H1 (cell line): ENCODE measurements at regions not wholly inside any gene's neighbourhood (a gene's known extent, or its start where the extent isn't known, plus 50 kb on each side); places are given as distances from the start of the nearest gene placed in this dataset.

Experiments
- CTCF ChIA-PET: fragments of 300-600 bp; sonication (Branson Sonifier 250); formaldehyde crosslinking; loops from one replicate; lab custom pipeline; 2021; ENCODE audit not compliant: partially characterized antibody; lab: Charles Lee
- POLR2A ChIA-PET: fragments of 300-600 bp; sonication (Branson Sonifier 250); formaldehyde crosslinking; loops from one replicate; lab custom pipeline; 2021; ENCODE audit warnings: inconsistent platforms; ENCODE audit not compliant: partially characterized antibody; lab: Charles Lee
- DNase-seq, 2 experiments: peaks; one replicate each; pipeline versions ENCODE4 v3.0.0 to v3.0.0-alpha.2; 2010 to 2022; ENCODE audit warnings: low spot score in 2 of 2, low read depth in 1 of 2, mixed read lengths in 1 of 2
- FAIRE-seq: peaks from 2 replicates; lab custom pipeline; 2011; peaks lifted over from hg19 to GRCh38; lab: Jason Lieb, UNC
- H2AFZ ChIP-seq: 2 replicates; pipeline ENCODE4 v1.8.1; 2012; ENCODE audit warnings: low read length, inconsistent platforms
- H2AK5ac ChIP-seq: 2 replicates; pipeline ENCODE4 v1.6.1; 2013; ENCODE audit warnings: low read depth, low read length
- H2BK120ac ChIP-seq: replicated peaks from 2 replicates; pipeline ENCODE3; 2013; ENCODE audit warnings: low read depth, low read length, inconsistent platforms
- H2BK12ac ChIP-seq: 2 replicates; pipeline ENCODE4 v1.6.1; 2013; ENCODE audit warnings: low read depth, low read length
- H2BK15ac ChIP-seq: 2 replicates; pipeline ENCODE4 v1.6.1; 2013; ENCODE audit warnings: low read length
- H2BK20ac ChIP-seq: 2 replicates; pipeline ENCODE4 v1.6.1; 2013; ENCODE audit warnings: low read length
- H2BK5ac ChIP-seq: 2 replicates; pipeline ENCODE4 v1.6.1; 2013; ENCODE audit warnings: low read depth, low read length
- H3K14ac ChIP-seq: 2 replicates; pipeline ENCODE4 v1.6.1; 2013; ENCODE audit warnings: inconsistent platforms; ENCODE audit not compliant: insufficient read length
- H3K18ac ChIP-seq: 2 replicates; pipeline ENCODE4 v1.6.1; 2013; ENCODE audit warnings: low read length; ENCODE audit errors: extremely low read depth
- H3K23ac ChIP-seq: 2 replicates; pipeline ENCODE4 v1.6.1; 2013; ENCODE audit warnings: inconsistent platforms; ENCODE audit not compliant: insufficient read length
- H3K23me2 ChIP-seq: 2 replicates; pipeline ENCODE4 v1.6.1; 2013; ENCODE audit warnings: low read depth, low read length
- H3K27ac ChIP-seq: 2 replicates; pipeline ENCODE4 v1.6.1; 2011; ENCODE audit warnings: low read depth, low read length, inconsistent platforms
- H3K27me3 ChIP-seq, 4 experiments: replicated peaks in 1 of 4; 1 replicate in 1 of 4; 2 replicates in 3 of 4; pipeline versions ENCODE4 v1.6.1 to v1.8.1; 2011 to 2013; ENCODE audit warnings: low read length in 3 of 4, mild to moderate bottlenecking in 3 of 4, inconsistent platforms in 2 of 4, mixed read lengths in 2 of 4, moderate library complexity in 1 of 4; ENCODE audit not compliant: control insufficient read depth in 3 of 4, insufficient read depth in 3 of 4; ENCODE audit errors: extremely low read depth in 1 of 4
- H3K36me3 ChIP-seq, 4 experiments: 2 replicates each; pipeline versions ENCODE4 v1.6.1 to v1.8.1; 2011 to 2013; ENCODE audit warnings: mild to moderate bottlenecking in 4 of 4, low read length in 3 of 4, moderate library complexity in 2 of 4, control low read depth in 1 of 4, inconsistent platforms in 1 of 4; ENCODE audit not compliant: insufficient read depth in 4 of 4, control insufficient read depth in 2 of 4
- H3K4ac ChIP-seq: replicated peaks from 2 replicates; pipeline ENCODE3; 2013; ENCODE audit warnings: low read length, low read depth, mixed read lengths, inconsistent platforms; ENCODE audit not compliant: insufficient read length
- H3K4me1 ChIP-seq, 4 experiments: replicated peaks in 1 of 4; 1 replicate in 1 of 4; 2 replicates in 3 of 4; pipeline versions ENCODE4 v1.6.1 to v1.8.1; 2011 to 2013; ENCODE audit warnings: low read length in 3 of 4, inconsistent platforms in 2 of 4, mixed read lengths in 1 of 4; ENCODE audit not compliant: insufficient read depth in 4 of 4, control insufficient read depth in 3 of 4
- H3K4me2 ChIP-seq, 2 experiments: 2 replicates each; pipeline versions ENCODE4 v1.6.1 to v1.8.1; 2011 to 2013; ENCODE audit warnings: low read depth in 2 of 2, low read length in 2 of 2, control low read depth in 1 of 2, inconsistent platforms in 1 of 2, mild to moderate bottlenecking in 1 of 2; ENCODE audit not compliant: insufficient read depth in 1 of 2
- H3K4me3 ChIP-seq, 4 experiments: fragments of 200-600, 300-600 bp in 1 of 4; sonication (generic), shearing (Covaris generic), sonication (Bioruptor Twin) in 1 of 4; 2 replicates each; pipeline versions ENCODE4 v1.5.1 to v1.8.1; 2011 to 2016; ENCODE audit warnings: low read length in 4 of 4, low read depth in 3 of 4, control low read depth in 2 of 4, inconsistent platforms in 2 of 4, mild to moderate bottlenecking in 2 of 4, mixed read lengths in 1 of 4, moderate library complexity in 1 of 4; ENCODE audit not compliant: insufficient read depth in 2 of 4; ENCODE audit errors: extremely low read depth in 1 of 4
- H3K56ac ChIP-seq: replicated peaks from 2 replicates; pipeline ENCODE3; 2013; ENCODE audit warnings: low read depth, mild to moderate bottlenecking, mixed read lengths, low read length, inconsistent platforms; ENCODE audit not compliant: insufficient read length
- H3K79me1 ChIP-seq: 2 replicates; pipeline ENCODE4 v1.6.1; 2013; ENCODE audit warnings: low read depth, low read length, control low read depth
- H3K79me2 ChIP-seq, 2 experiments: 2 replicates each; pipeline versions ENCODE4 v1.6.1 to v1.8.1; 2012 to 2013; ENCODE audit warnings: low read length in 2 of 2, mild to moderate bottlenecking in 2 of 2, inconsistent platforms in 1 of 2; ENCODE audit not compliant: insufficient read depth in 2 of 2, control insufficient read depth in 1 of 2
- H3K9ac ChIP-seq, 4 experiments: replicated peaks in 1 of 4; 1 replicate in 1 of 4; 2 replicates in 3 of 4; pipeline versions ENCODE4 v1.6.1 to v1.8.1; 2011 to 2013; ENCODE audit warnings: low read depth in 3 of 4, low read length in 3 of 4, control low read depth in 2 of 4, mild to moderate bottlenecking in 2 of 4, moderate library complexity in 2 of 4, inconsistent platforms in 1 of 4; ENCODE audit errors: extremely low read depth in 1 of 4
- H3K9me3 ChIP-seq, 2 experiments: 2 replicates each; pipeline versions ENCODE4 v1.6.1 to v1.8.1; 2012 to 2013; ENCODE audit warnings: mild to moderate bottlenecking in 2 of 2, moderate library complexity in 2 of 2, control low read depth in 1 of 2, inconsistent platforms in 1 of 2, low read depth in 1 of 2, low read length in 1 of 2, mixed read lengths in 1 of 2; ENCODE audit not compliant: insufficient read depth in 2 of 2
- H4K20me1 ChIP-seq, 2 experiments: replicated peaks in 1 of 2; 2 replicates each; pipeline versions ENCODE3 to v1.8.1; 2011 to 2013; ENCODE audit warnings: inconsistent platforms in 2 of 2, low read length in 2 of 2, mild to moderate bottlenecking in 1 of 2; ENCODE audit not compliant: insufficient read depth in 2 of 2, control insufficient read depth in 1 of 2
- H4K5ac ChIP-seq: 2 replicates; pipeline ENCODE4 v1.6.1; 2013; ENCODE audit warnings: low read length, low read depth, mixed read lengths, inconsistent platforms; ENCODE audit not compliant: insufficient read length
- H4K8ac ChIP-seq: 2 replicates; pipeline ENCODE4 v1.8.0; 2013; ENCODE audit warnings: mild to moderate bottlenecking, moderate library complexity, low read length, inconsistent platforms; ENCODE audit not compliant: insufficient read depth; ENCODE audit errors: extremely low read depth
- H4K91ac ChIP-seq: replicated peaks from 2 replicates; pipeline ENCODE3; 2013; ENCODE audit warnings: low read length, mixed read lengths, inconsistent platforms; ENCODE audit not compliant: insufficient read length
- CHD2 ChIP-seq: IDR thresholded peaks from 2 replicates; pipeline ENCODE4 v1.6.1; 2012; ENCODE audit warnings: low read length, improper control_type of control experiment
- CTCF ChIP-seq, 3 experiments: IDR thresholded peaks; 1 replicate in 2 of 3; 2 replicates in 1 of 3; pipeline versions ENCODE4 v1.5.1 to v1.6.1; 2011; ENCODE audit warnings: low read length in 3 of 3, mild to moderate bottlenecking in 3 of 3, inconsistent platforms in 2 of 3, low read depth in 1 of 3, moderate library complexity in 1 of 3; ENCODE audit not compliant: insufficient read depth in 1 of 3; ENCODE audit errors: control extremely low read depth in 1 of 3
- GTF2F1 ChIP-seq: IDR thresholded peaks from 2 replicates; pipeline ENCODE4 v1.6.1; 2012; ENCODE audit warnings: low read depth, low read length, improper control_type of control experiment, borderline replicate concordance
- JUN ChIP-seq: IDR thresholded peaks from 2 replicates; pipeline ENCODE4 v1.6.1; 2011; ENCODE audit warnings: low read depth, mild to moderate bottlenecking, improper control_type of control experiment, low read length
- MAFK ChIP-seq: IDR thresholded peaks from 2 replicates; pipeline ENCODE4 v1.6.1; 2012; ENCODE audit warnings: low read depth, mild to moderate bottlenecking, improper control_type of control experiment, low read length
- RAD21 ChIP-seq, 2 experiments: IDR thresholded peaks in 1 of 2; conservative IDR thresholded peaks in 1 of 2; 2 replicates each; pipeline ENCODE4 v1.6.1; 2011; ENCODE audit warnings: low read depth in 2 of 2, low read length in 2 of 2, improper control_type of control experiment in 1 of 2, inconsistent platforms in 1 of 2, mild to moderate bottlenecking in 1 of 2, moderate library complexity in 1 of 2
- RXRA ChIP-seq: IDR thresholded peaks from 2 replicates; pipeline ENCODE4 v1.6.1; 2011; ENCODE audit warnings: low read depth, mild to moderate bottlenecking, low read length, moderate library complexity; ENCODE audit not compliant: insufficient read depth
- SAP30 ChIP-seq: fragments of 300-600 bp; sonication (generic); IDR thresholded peaks from 2 replicates; pipeline ENCODE4 v1.7.1; 2012; ENCODE audit warnings: low read length, moderate library complexity, mild to moderate bottlenecking, inconsistent platforms; ENCODE audit not compliant: insufficient read depth, insufficient replicate concordance
- YY1 ChIP-seq: IDR thresholded peaks from 2 replicates; pipeline ENCODE4 v1.6.1; 2011; ENCODE audit warnings: low read depth, mild to moderate bottlenecking, low read length
- WGBS, 2 experiments: shearing (Covaris generic) in 1 of 2; methylation state at CpG; one replicate each; pipeline versions ENCODE4 v1.1.6 to v1.1.7; 2013 to 2015; ENCODE audit warnings: low lambda C conversion rate in 2 of 2, mixed read lengths in 2 of 2, inconsistent platforms in 1 of 2, low coverage in 1 of 2, missing lambda C conversion rate in 1 of 2; ENCODE audit not compliant: insufficient replicate concordance in 2 of 2, insufficient coverage in 1 of 2, insufficient read length in 1 of 2; ENCODE audit errors: extremely low coverage in 1 of 2, missing lambda C conversion rate in 1 of 2; 5-methylcytosine and 5-hydroxymethylcytosine counted together
- TF ChIP-seq, protein P1 (sequence below): IDR thresholded peaks from 2 replicates; pipeline ENCODE4 v1.6.1; 2012; ENCODE audit warnings: inconsistent platforms
- TF ChIP-seq, protein P2 (sequence below): IDR thresholded peaks from 2 replicates; pipeline ENCODE4 v1.6.1; 2011; ENCODE audit warnings: low read depth, mild to moderate bottlenecking, low read length; ENCODE audit not compliant: insufficient read depth

DNA sequence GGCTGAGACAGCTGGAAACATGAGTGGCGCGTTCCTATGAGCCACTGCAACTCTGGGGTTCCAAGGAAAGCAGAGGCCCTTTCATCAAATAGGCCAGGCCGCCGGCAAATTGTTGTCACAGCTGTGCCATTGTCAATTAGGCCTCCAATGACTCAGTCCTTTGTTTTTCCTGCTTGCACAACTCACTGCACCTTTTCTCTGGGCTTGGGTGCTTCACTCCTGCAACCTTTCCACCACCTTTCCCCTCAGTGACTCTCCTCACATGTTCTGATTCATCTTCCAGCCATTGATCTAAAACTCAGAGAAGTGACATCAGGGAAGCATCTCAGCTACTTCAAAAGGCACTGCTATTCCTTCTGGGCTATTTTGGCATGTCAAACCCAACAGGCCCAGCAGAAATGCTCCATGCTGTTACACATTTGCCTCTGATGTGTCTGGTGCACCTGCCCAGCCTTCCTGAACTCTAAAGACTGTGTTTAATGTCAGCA, 653.7 kb downstream of the NR2F1-AS1 start:
- H2AK5ac ChIP-seq: no peak overlapping the region
- H3K27ac ChIP-seq: no peak overlapping the region
- no peak for FAIRE-seq

More for the DNA sequence above, 653.7 kb downstream of the NR2F1-AS1 start:
- Histone ChIP-seq H3K56ac (no peak overlapping the region), H3K18ac (no peak overlapping the region), H3K79me1 (no peaks in the 10 kb centered on the region), H2BK5ac (no peak overlapping the region), H3K4ac (no peak overlapping the region), H2BK12ac (no peak overlapping the region), H3K9me3 (no peaks in the 10 kb centered on the region), H4K5ac (no peak overlapping the region), H4K91ac (no peak overlapping the region), H2BK20ac (no peak overlapping the region), H3K9ac (no peak overlapping the region), H3K23me2 (no peaks in the 10 kb centered on the region), H2BK15ac (no peak overlapping the region), H2BK120ac (no peak overlapping the region), H3K4me2 (no peak overlapping the region), H3K23ac (no peak overlapping the region), H3K36me3 (no peaks in the 10 kb centered on the region), H4K20me1 (no peaks in the 10 kb centered on the region), H3K27me3 (no peaks in the 10 kb centered on the region), H3K14ac (no peak overlapping the region), H3K79me2 (no peaks in the 10 kb centered on the region)
- no peak for DNase-seq
- POLR2A ChIA-PET: no interaction called here
- WGBS, 2 experiments: 84% methylated on average over 4 of the region's 4 CpGs; no CpG with 5 or more reads in 1 of the 2 experiments
- CTCF ChIA-PET: no interaction called here
- TF ChIP-seq SAP30 (no peak), MAFK (no peak), RAD21 (IDR thresholded peaks at IDR 0.05 in 1 of 2, conservative IDR thresholded peaks at IDR 0.05 in 1 of 2; ENCODE audit: low read depth in 2 of 2, low read length in 2 of 2) (no peak), CHD2 (no peak), CTCF (IDR thresholded peaks at IDR 0.05; ENCODE audit: control extremely low read depth in 1 of 3, insufficient read depth in 1 of 3, low read depth in 1 of 3, low read length in 3 of 3) (no peak), JUN (no peak), YY1 (no peak), GTF2F1 (no peak), RXRA (no peak)
- TF ChIP-seq, protein P1, sequence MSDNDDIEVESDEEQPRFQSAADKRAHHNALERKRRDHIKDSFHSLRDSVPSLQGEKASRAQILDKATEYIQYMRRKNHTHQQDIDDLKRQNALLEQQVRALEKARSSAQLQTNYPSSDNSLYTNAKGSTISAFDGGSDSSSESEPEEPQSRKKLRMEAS: no peak
- TF ChIP-seq, protein P2, sequence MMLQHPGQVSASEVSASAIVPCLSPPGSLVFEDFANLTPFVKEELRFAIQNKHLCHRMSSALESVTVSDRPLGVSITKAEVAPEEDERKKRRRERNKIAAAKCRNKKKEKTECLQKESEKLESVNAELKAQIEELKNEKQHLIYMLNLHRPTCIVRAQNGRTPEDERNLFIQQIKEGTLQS: no peak
- TF ChIP-seq, all 59 proteins: peak for 0
- Histone ChIP-seq H2AFZ (no peak overlapping the region), H3K4me1 (peaks cover 0 to 8% (median 6%) of the 10 kb centered on the region in 4 experiments; a peak in 4 of 7 replicates), H4K8ac (no peak overlapping the region), H3K4me3 (no peak overlapping the region)
